ENCODE measurements at regions not wholly inside any gene's neighbourhood (a gene's known extent, or its start where the extent isn't known, plus 50 kb on each side); places are given as distances from the start of the nearest gene placed in this dataset.

- no peak for DNase-seq
Observed at GRCh38 chr13:34129436-34129835, 311.5 kb downstream of the RFC3 start.

GRCh38 chr13:34137200-34137599, 319.3 kb downstream of the RFC3 start:
- DNase-seq = no peak

GRCh38 chr13:34139660-34140227, 321.8 kb downstream of the RFC3 start:
- no peak for DNase-seq

GRCh38 chr13:34143637-34144036, 325.7 kb downstream of the RFC3 start:
- DNase-seq = no peak

GRCh38 chr13:34144142-34144541, 326.2 kb downstream of the RFC3 start:
- DNase-seq = no peak

- no peak for DNase-seq
Observed at GRCh38 chr13:34145061-34145460, 327.1 kb downstream of the RFC3 start.

- no peak for DNase-seq
Observed at GRCh38 chr13:34148359-34148758, 330.4 kb downstream of the RFC3 start.

- DNase-seq = no peak
Observed at GRCh38 chr13:34151885-34152284, 333.9 kb downstream of the RFC3 start.

- DNase-seq = no peak
Observed at GRCh38 chr13:34152409-34152808, 334.5 kb downstream of the RFC3 start.

- DNase-seq = no peak
Observed at GRCh38 chr13:34152996-34153395, 335.0 kb downstream of the RFC3 start.

- DNase-seq = no peak
Observed at GRCh38 chr13:34153428-34154180, 335.7 kb downstream of the RFC3 start.

- no peak for DNase-seq
Observed at GRCh38 chr13:34155931-34156607, 338.1 kb downstream of the RFC3 start.

GRCh38 chr13:34156841-34157365, 339.0 kb downstream of the RFC3 start:
- DNase-seq = no peak

GRCh38 chr13:34159946-34160345, 342.0 kb downstream of the RFC3 start:
- DNase-seq = no peak

GRCh38 chr13:34161931-34162543, 344.1 kb downstream of the RFC3 start:
- DNase-seq = peak in 1 of 2 experiments; percentile 9

- DNase-seq = no peak
Observed at GRCh38 chr13:34162544-34162933, 344.6 kb downstream of the RFC3 start.

GRCh38 chr13:34164582-34164981, 346.6 kb downstream of the RFC3 start:
- DNase-seq = no peak

GRCh38 chr13:34165158-34165557, 347.2 kb downstream of the RFC3 start:
- DNase-seq = no peak

GRCh38 chr13:34166406-34166805, 348.5 kb downstream of the RFC3 start:
- no peak for DNase-seq

GRCh38 chr13:34167347-34167746, 349.4 kb downstream of the RFC3 start:
- DNase-seq = peak; percentile 12 to 28

- no peak for DNase-seq
Observed at GRCh38 chr13:34172048-34172447, 354.1 kb downstream of the RFC3 start.

- no peak for DNase-seq
Observed at GRCh38 chr13:34174671-34175145, 356.8 kb downstream of the RFC3 start.

GRCh38 chr13:34175551-34175950, 357.6 kb downstream of the RFC3 start:
- no peak for DNase-seq

Data from NCI-H1930 (cell line).